ENCODE measurements at regions not wholly inside any gene's neighbourhood (a gene's known extent, or its start where the extent isn't known, plus 50 kb on each side); places are given as distances from the start of the nearest gene placed in this dataset.

DNA sequence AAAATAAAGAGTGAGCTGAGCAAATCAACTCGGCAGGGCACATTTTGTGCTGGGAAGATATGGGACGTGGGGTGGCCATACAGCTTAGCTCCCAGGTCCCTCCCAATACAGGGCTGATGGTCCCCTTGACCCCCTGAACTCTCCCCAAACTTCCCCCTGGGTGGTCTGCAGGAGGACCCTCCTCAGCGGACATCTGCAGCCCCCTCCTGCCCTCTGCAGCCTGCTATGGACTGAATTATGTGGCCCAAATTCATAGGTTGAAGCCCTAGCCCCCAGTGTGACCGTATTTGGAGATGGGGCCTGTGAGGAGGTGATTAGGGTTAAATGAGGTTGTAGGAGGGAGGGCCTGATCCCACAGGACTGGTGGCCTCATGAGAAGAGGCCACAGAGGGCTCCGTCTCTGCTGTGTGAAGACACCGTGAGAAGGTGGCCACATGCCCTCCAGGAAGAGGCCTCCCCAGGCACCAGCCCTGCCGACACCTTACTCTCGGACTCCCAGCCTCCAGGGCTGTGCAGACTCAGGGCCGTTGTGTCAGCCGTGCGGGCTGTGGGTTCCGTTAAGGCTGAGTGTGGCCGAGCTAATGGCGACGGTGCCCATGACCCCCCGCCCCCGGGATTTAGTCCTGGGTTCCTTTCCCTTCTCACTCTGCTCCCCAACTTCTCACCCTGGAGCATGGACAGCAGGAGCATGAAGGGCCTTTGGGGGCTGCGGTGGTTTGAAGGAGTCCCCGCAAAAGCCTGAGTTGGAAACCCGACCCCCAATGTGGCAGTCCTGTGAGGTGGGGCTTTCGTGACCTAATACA lies 1042.8 kb downstream of the BRD1 start:
- no peaks in the 10 kb centered on the region for H3K9me3 ChIP-seq (ENCODE audit: control insufficient read depth, low read length)
- no peak overlapping the region for H3K4me3 ChIP-seq (ENCODE audit: insufficient read depth, low read depth, low read length, poor library complexity, severe bottlenecking)
- no peaks in the 10 kb centered on the region for H3K36me3 ChIP-seq (ENCODE audit: control insufficient read depth, insufficient read depth, low read length)
- H3K4me1 ChIP-seq (ENCODE audit: control insufficient read depth, insufficient read depth, low read length, poor library complexity, severe bottlenecking) = no peaks in the 10 kb centered on the region
- no peak overlapping the region for H3K27ac ChIP-seq (ENCODE audit: insufficient read depth, low read length, poor library complexity, severe bottlenecking)
- no peaks in the 10 kb centered on the region for H3K27me3 ChIP-seq (replicated peaks; ENCODE audit: control insufficient read depth, insufficient read depth, low read length, poor library complexity, severe bottlenecking)
- no peak for DNase-seq

DNA sequence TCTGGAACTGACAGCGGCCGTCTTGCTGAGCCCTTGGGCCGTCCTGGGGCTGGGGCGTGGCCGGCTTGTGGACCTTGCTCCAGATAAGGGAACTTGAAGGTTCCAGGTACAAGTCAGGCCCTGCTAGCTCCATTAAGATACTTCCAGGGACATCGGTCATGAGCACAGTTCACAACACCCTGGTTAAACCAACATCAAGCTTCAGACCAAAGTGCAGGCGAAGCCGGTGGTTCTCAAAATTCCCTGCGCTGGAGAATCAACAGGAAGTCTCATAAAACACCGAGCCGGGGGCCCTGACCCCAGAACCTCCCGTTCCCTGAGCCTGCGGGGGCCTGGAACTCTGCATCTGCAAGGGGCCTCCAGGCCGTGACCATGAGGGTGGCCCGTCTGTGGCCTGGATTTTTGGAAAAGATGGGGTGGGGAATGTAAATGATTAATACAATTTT lies 1043.8 kb downstream of the BRD1 start:
- no peak for DNase-seq
- Histone ChIP-seq H3K9me3 (ENCODE audit: control insufficient read depth, low read length) (no peaks in the 10 kb centered on the region), H3K27ac (ENCODE audit: insufficient read depth, low read length, poor library complexity, severe bottlenecking) (no peak overlapping the region), H3K36me3 (ENCODE audit: control insufficient read depth, insufficient read depth, low read length) (no peaks in the 10 kb centered on the region), H3K27me3 (replicated peaks; ENCODE audit: control insufficient read depth, insufficient read depth, low read length, poor library complexity, severe bottlenecking) (no peaks in the 10 kb centered on the region), H3K4me1 (ENCODE audit: control insufficient read depth, insufficient read depth, low read length, poor library complexity, severe bottlenecking) (no peaks in the 10 kb centered on the region), H3K4me3 (ENCODE audit: insufficient read depth, low read depth, low read length, poor library complexity, severe bottlenecking) (no peak overlapping the region)

DNA sequence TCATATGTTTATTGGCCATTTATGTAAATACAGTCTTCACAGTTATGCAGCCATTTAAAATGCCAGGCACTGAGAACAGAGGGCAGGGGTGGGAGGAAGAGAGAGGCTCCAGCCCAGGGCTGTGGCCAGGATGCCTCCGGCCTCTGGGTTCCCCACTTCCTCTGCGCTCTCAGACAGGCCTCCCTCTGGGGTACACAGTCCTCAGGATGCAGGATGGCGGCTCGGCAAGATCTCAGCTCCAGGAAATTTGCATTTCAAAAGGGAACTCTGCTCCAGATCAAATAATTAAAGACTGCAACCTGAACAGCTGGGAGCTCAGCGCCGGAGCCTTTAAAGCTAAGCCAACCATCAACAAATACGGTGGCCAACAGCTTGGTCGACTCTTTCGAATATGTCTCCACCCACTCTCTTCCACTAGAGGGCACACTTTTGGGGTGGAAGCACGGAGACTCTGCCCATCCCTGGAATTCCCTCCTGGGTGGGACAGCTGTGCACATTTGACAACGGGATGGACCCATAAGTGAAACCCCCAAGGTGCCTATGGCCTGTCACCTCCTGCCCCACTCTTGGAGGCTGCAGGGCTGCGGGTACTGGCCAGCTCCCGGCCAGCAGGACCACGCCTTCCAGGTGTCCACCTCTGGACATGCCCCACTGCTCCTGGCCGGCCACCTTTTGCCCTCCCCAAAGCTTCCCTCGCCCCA lies 1044.7 kb downstream of the BRD1 start:
- no peak overlapping the region for H3K27ac ChIP-seq (ENCODE audit: insufficient read depth, low read length, poor library complexity, severe bottlenecking)
- no peaks in the 10 kb centered on the region for H3K36me3 ChIP-seq (ENCODE audit: control insufficient read depth, insufficient read depth, low read length)
- H3K4me3 ChIP-seq (ENCODE audit: insufficient read depth, low read depth, low read length, poor library complexity, severe bottlenecking) = no peak overlapping the region
- no peaks in the 10 kb centered on the region for H3K9me3 ChIP-seq (ENCODE audit: control insufficient read depth, low read length)
- H3K27me3 ChIP-seq (replicated peaks; ENCODE audit: control insufficient read depth, insufficient read depth, low read length, poor library complexity, severe bottlenecking) = no peaks in the 10 kb centered on the region
- no peaks in the 10 kb centered on the region for H3K4me1 ChIP-seq (ENCODE audit: control insufficient read depth, insufficient read depth, low read length, poor library complexity, severe bottlenecking)
- DNase-seq = no peak

DNA sequence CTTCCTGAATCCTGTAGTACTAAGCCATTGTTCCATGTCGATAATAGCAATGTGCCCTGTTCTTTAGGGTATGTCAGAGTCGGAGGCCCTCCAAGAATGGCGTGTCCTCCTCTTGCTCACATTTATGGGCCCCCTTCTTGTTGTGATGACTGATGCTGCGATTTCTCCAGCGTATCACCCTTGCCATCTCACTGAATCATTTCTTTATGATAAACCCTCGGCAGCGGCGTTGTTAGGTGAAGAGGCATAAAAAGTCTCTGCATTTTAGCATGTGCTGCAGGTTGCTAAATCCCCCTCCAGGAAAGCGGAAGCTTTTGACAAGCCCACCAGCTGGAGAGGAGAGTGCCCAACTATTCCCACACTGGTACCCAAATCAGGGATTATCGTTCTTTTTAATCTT lies 1045.3 kb downstream of the BRD1 start:
- H3K36me3 ChIP-seq (ENCODE audit: control insufficient read depth, insufficient read depth, low read length) = no peaks in the 10 kb centered on the region
- H3K27ac ChIP-seq (ENCODE audit: insufficient read depth, low read length, poor library complexity, severe bottlenecking) = no peak overlapping the region
- H3K27me3 ChIP-seq (replicated peaks; ENCODE audit: control insufficient read depth, insufficient read depth, low read length, poor library complexity, severe bottlenecking) = no peaks in the 10 kb centered on the region
- no peak for DNase-seq
- H3K4me1 ChIP-seq (ENCODE audit: control insufficient read depth, insufficient read depth, low read length, poor library complexity, severe bottlenecking) = no peaks in the 10 kb centered on the region
- no peaks in the 10 kb centered on the region for H3K9me3 ChIP-seq (ENCODE audit: control insufficient read depth, low read length)
- H3K4me3 ChIP-seq (ENCODE audit: insufficient read depth, low read depth, low read length, poor library complexity, severe bottlenecking) = no peak overlapping the region

DNA sequence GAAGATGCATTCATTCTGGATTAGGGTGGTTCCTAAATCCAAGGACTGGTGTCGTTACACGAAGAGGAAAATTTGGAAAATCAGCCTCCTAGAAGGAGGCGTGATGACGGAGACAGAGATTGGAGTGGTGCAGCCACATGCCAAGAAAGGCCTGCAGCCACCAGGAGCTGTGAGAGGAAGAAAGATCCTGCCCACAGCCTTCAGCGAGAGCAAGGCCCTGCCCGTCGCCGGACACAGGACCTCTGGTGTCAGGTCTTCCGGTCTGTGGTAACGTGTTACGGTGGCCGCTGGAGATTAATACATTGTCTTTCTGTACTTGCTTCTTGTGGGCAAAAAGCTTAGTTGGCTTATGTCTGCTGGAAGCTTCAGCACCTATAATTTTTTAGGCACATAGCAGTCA lies 1045.8 kb downstream of the BRD1 start:
- no peaks in the 10 kb centered on the region for H3K4me1 ChIP-seq (ENCODE audit: control insufficient read depth, insufficient read depth, low read length, poor library complexity, severe bottlenecking)
- no peaks in the 10 kb centered on the region for H3K27me3 ChIP-seq (replicated peaks; ENCODE audit: control insufficient read depth, insufficient read depth, low read length, poor library complexity, severe bottlenecking)
- H3K36me3 ChIP-seq (ENCODE audit: control insufficient read depth, insufficient read depth, low read length) = no peaks in the 10 kb centered on the region
- H3K4me3 ChIP-seq (ENCODE audit: insufficient read depth, low read depth, low read length, poor library complexity, severe bottlenecking) = no peak overlapping the region
- DNase-seq = no peak
- H3K9me3 ChIP-seq (ENCODE audit: control insufficient read depth, low read length) = no peaks in the 10 kb centered on the region
- H3K27ac ChIP-seq (ENCODE audit: insufficient read depth, low read length, poor library complexity, severe bottlenecking) = no peak overlapping the region

DNA sequence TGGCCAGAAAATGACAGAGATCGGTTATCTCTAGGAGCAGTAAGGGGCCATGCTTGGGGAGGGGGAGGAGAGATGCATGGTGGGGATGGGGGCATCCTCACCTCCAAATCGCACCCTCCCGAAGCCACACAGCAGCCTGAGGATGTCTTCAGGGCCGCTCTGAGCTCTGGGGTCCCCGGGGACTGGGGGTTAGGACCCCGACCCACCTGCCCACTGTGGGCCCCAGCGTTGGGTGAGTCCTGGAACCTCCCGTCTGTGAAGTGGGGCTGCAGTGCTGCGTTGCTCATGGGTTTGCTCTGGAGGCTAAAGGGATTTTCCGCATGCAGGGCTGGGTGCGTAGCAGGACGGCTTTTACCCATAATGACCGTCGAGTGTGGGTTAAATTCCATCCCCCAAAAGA lies 1046.3 kb downstream of the BRD1 start:
- Histone ChIP-seq H3K27me3 (replicated peaks; ENCODE audit: control insufficient read depth, insufficient read depth, low read length, poor library complexity, severe bottlenecking) (no peaks in the 10 kb centered on the region), H3K4me3 (ENCODE audit: insufficient read depth, low read depth, low read length, poor library complexity, severe bottlenecking) (no peak overlapping the region)

DNA sequence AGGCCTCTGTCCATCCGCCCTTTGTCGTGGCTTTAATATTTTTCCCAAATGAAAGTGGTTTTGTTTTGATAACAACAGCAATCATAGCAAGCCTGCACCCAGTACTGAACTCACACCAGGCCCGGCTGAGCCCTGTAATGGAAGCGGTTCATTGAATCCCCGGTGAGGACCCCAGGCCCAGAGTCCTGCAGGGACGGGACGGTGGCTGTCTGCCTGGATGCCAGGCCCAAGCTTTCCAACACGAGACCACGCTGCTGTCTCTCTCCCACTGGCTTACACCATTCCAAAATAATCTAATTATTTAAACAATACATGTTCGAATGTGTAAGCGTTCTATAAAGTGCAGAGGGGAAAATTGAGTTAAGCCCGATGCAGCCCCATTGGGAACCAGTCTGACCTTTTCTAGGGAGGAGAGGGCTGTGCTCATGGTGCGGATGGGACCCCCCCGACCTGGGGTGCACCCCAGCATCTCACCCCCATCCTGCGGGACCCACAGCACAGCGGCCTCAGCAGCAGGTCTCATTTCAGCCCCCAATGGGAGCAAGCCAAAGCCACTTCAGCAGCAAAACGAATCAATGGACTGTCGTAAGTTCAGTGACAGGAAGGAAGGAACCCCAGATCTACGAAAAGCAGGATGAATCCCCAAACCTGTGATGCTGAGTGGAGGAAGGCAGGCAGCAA lies 1046.9 kb downstream of the BRD1 start:
- no peak for DNase-seq
- no peaks in the 10 kb centered on the region for H3K27me3 ChIP-seq (replicated peaks; ENCODE audit: control insufficient read depth, insufficient read depth, low read length, poor library complexity, severe bottlenecking)
- no peaks in the 10 kb centered on the region for H3K4me1 ChIP-seq (ENCODE audit: control insufficient read depth, insufficient read depth, low read length, poor library complexity, severe bottlenecking)
- no peaks in the 10 kb centered on the region for H3K36me3 ChIP-seq (ENCODE audit: control insufficient read depth, insufficient read depth, low read length)
- no peak overlapping the region for H3K27ac ChIP-seq (ENCODE audit: insufficient read depth, low read length, poor library complexity, severe bottlenecking)
- H3K4me3 ChIP-seq (ENCODE audit: insufficient read depth, low read depth, low read length, poor library complexity, severe bottlenecking) = no peak overlapping the region
- no peaks in the 10 kb centered on the region for H3K9me3 ChIP-seq (ENCODE audit: control insufficient read depth, low read length)

More for the DNA sequence above, 1046.3 kb downstream of the BRD1 start:
- Histone ChIP-seq H3K27ac (ENCODE audit: insufficient read depth, low read length, poor library complexity, severe bottlenecking) (no peak overlapping the region), H3K9me3 (ENCODE audit: control insufficient read depth, low read length) (no peaks in the 10 kb centered on the region), H3K36me3 (ENCODE audit: control insufficient read depth, insufficient read depth, low read length) (no peaks in the 10 kb centered on the region), H3K4me1 (ENCODE audit: control insufficient read depth, insufficient read depth, low read length, poor library complexity, severe bottlenecking) (no peaks in the 10 kb centered on the region)
- no peak for DNase-seq

DNA sequence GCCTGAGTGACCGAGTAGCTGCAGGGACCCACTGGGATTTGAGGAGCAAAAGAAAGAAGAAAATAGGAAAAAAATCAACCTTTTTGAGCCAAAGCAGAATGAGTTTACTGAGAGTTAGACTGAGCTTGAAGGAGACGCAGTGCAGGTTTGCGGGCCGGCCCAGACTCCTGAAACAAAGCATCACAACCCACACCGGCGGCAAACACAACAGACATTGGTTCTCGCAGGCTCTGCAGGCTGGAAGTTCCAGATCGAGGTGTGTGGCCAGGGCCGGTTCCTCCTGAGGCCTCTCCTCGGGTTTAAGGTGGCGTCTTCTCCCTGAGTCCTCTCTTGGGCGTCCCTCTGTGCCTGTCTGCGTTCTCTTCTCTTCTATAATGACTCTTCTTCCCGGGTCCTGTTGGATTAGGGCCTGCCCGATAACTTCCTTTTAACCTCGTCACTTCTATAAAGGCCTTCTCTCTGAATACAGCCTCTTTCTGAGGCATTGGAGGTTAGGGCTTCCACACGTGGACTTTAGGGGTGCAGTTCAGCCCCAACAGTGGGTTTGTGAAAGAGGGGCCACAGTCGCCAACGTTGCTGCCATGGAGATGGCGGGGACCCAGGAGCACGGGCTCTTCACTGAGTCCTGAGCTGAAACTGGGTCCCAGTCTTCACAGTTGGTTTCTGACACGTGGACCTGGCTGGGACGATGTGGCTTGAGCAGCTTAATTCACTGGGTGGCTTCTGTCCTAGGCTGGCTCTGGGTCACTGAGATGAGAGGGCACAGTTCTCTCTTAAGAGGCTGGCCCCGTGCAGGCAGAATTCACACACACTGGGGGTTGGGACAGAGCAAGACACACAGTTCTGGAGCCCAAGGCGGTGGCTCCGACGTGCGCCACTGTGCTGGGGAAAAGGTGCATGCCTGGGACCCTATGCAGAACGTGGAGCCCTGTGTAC lies 1047.7 kb downstream of the BRD1 start:
- Histone ChIP-seq H3K27me3 (replicated peaks; ENCODE audit: control insufficient read depth, insufficient read depth, low read length, poor library complexity, severe bottlenecking) (no peaks in the 10 kb centered on the region), H3K4me1 (ENCODE audit: control insufficient read depth, insufficient read depth, low read length, poor library complexity, severe bottlenecking) (no peaks in the 10 kb centered on the region), H3K27ac (ENCODE audit: insufficient read depth, low read length, poor library complexity, severe bottlenecking) (no peak overlapping the region), H3K36me3 (ENCODE audit: control insufficient read depth, insufficient read depth, low read length) (no peaks in the 10 kb centered on the region), H3K4me3 (ENCODE audit: insufficient read depth, low read depth, low read length, poor library complexity, severe bottlenecking) (no peak overlapping the region), H3K9me3 (ENCODE audit: control insufficient read depth, low read length) (no peaks in the 10 kb centered on the region)
- no peak for DNase-seq

DNA sequence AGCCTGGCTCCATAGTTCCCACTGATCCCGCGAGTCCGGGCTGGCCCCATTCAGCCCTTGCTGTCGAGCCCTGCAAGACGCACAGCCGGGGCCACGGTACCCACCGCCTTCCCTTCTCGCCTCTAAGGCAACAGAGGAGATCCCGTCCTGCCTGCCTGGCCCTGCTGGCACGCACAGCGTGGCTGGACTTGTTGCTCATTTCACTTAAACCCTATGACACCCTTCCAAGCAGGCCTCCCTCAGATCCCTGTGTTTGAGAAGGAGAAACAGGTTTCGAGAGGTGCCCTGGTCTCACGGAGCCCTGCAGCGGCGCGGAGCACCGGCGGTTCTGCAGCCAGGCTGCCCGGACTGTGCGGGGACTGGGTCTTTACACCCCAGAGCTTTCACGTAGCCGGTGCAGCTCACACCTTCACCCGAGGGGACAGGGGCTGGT lies 1048.4 kb downstream of the BRD1 start:
- H3K27me3 ChIP-seq (replicated peaks; ENCODE audit: control insufficient read depth, insufficient read depth, low read length, poor library complexity, severe bottlenecking) = no peaks in the 10 kb centered on the region
- H3K4me3 ChIP-seq (ENCODE audit: insufficient read depth, low read depth, low read length, poor library complexity, severe bottlenecking) = no peak overlapping the region
- H3K36me3 ChIP-seq (ENCODE audit: control insufficient read depth, insufficient read depth, low read length) = no peaks in the 10 kb centered on the region
- H3K4me1 ChIP-seq (ENCODE audit: control insufficient read depth, insufficient read depth, low read length, poor library complexity, severe bottlenecking) = no peaks in the 10 kb centered on the region
- no peak for DNase-seq
- H3K27ac ChIP-seq (ENCODE audit: insufficient read depth, low read length, poor library complexity, severe bottlenecking) = no peak overlapping the region
- no peaks in the 10 kb centered on the region for H3K9me3 ChIP-seq (ENCODE audit: control insufficient read depth, low read length)
